Activated CD8-positive, alpha-beta T cell treated with anti-CD3 and anti-CD28 coated beads for 36 hours (primary cell): ENCODE measurements at regions not wholly inside any gene's neighbourhood (a gene's known extent, or its start where the extent isn't known, plus 50 kb on each side); places are given as distances from the start of the nearest gene placed in this dataset.
"Not testable (repeated sequence)": the region's sequence is repeated elsewhere in the genome, so short reads cannot be mapped to it uniquely, and the experiment has no call there.

Experiments used
- ATAC-seq: fragments of 200-7000 bp; cut with Tn5 transposase; one replicate; pipeline ENCODE4 v1.10.0; 2021; ENCODE audit warnings: mild to moderate bottlenecking, moderate library complexity
- CTCF ChIA-PET: fragments of 350-600 bp; sonication (Branson Sonifier 250); formaldehyde crosslinking; loops from one replicate; lab custom pipeline; 2021; ENCODE audit warnings: antibody characterized with exemption; lab: Charles Lee
- POLR2A ChIA-PET: fragments of 350-600 bp; sonication (Branson Sonifier 250); formaldehyde crosslinking; loops from one replicate; lab custom pipeline; 2021; ENCODE audit warnings: antibody characterized with exemption; lab: Charles Lee
- DNase-seq: peaks from one replicate; pipeline ENCODE4 v3.0.0-alpha.2; 2020
- H3K27ac Mint-ChIP-seq: one replicate; pipeline ENCODE4 v1.8.0; 2021; ENCODE audit warnings: mild to moderate bottlenecking, mixed read lengths
- H3K27me3 Mint-ChIP-seq: one replicate; pipeline ENCODE4 v1.8.0; 2021; ENCODE audit warnings: mixed read lengths
- H3K36me3 Mint-ChIP-seq: one replicate; pipeline ENCODE4 v1.8.0; 2021; ENCODE audit warnings: low read depth, mixed read lengths
- H3K4me1 Mint-ChIP-seq: one replicate; pipeline ENCODE4 v1.8.0; 2021; ENCODE audit warnings: low read depth, mixed read lengths
- H3K4me3 Mint-ChIP-seq: one replicate; pipeline ENCODE4 v1.8.0; 2021; ENCODE audit warnings: mild to moderate bottlenecking, moderate library complexity, mixed read lengths
- H3K9me3 Mint-ChIP-seq: one replicate; pipeline ENCODE4 v1.8.0; 2021; ENCODE audit warnings: mixed read lengths
- CTCF ChIP-seq: fragments of 200-600 bp; IDR thresholded peaks from one replicate; pipeline ENCODE4 v1.8.0; 2022; ENCODE audit warnings: antibody characterized with exemption, mild to moderate bottlenecking
- intact Hi-C: fragments of 100-400 bp; cut with micrococcal nuclease; formaldehyde crosslinking; loops from one replicate; pipeline ENCODE4 v1.10.0; 2022

DNA sequence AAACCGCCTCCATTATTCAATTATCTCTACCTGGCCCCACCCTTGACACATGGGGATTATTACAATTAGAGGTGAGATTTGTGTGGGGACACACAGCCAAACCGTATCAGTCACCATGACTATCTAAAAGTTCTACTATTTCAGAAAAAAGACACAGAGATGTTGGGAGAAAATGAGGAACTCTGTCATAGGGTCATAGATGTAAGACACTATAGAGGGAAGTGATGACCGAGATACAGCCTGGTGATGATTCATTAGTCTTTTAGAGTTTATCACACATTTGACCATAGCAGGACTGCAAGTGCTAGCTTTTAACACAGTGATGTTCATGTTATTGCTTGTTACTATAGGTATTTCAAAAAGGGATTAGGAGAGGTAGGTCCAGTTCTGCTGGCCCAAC, 357.0 kb upstream of the AADAT start:
- Mint-ChIP-seq H3K27ac (no peak overlapping the region), H3K9me3 (peaks cover 5% of the 10 kb centered on the region), H3K27me3 (no peaks in the 10 kb centered on the region), H3K4me3 (no peak overlapping the region), H3K36me3 (no peaks in the 10 kb centered on the region), H3K4me1 (no peaks in the 10 kb centered on the region)
- DNase-seq, result no peak
- POLR2A ChIA-PET, result no interaction called here
- ATAC-seq, result no peak
- CTCF ChIA-PET, result no interaction called here
- intact Hi-C loops, result no loop called here
- TF ChIP-seq CTCF, result no peak

GRCh38 chr4:170441146-170441545, 351.4 kb upstream of the AADAT start:
- CTCF ChIA-PET, H3K4me1 Mint-ChIP-seq, H3K9me3 Mint-ChIP-seq: not testable (repeated sequence)

DNA sequence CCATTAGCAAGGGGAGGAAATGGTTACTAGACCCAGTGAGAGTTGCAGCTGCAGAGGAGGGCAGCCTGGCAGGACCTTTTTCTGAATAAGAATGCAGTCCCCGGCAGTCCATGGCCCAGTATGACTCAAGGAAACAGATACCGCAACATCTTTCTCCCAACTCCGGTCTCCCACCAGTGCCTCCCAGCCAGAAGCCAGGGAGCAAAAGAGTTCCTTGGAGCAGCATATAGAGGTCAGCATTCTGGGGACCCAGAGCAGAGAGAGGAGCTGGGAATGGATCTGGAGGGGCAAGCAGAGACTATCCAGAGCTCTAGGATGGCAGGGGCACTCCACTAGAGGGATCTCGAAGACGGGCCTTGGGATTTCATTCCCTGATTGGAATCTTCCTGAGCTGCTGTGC, 339.2 kb upstream of the AADAT start:
- no peaks in the 10 kb centered on the region for H3K27me3 Mint-ChIP-seq
- POLR2A ChIA-PET, result no interaction called here
- TF ChIP-seq CTCF, result no peak
- no peak overlapping the region for H3K4me3 Mint-ChIP-seq
- H3K4me1 Mint-ChIP-seq, result no peaks in the 10 kb centered on the region
- no peak overlapping the region for H3K27ac Mint-ChIP-seq
- ATAC-seq (no peak), DNase-seq (no peak)
- H3K9me3 Mint-ChIP-seq, result no peaks in the 10 kb centered on the region
- intact Hi-C loops, result no loop called here
- no peaks in the 10 kb centered on the region for H3K36me3 Mint-ChIP-seq
- CTCF ChIA-PET, result no interaction called here

More at GRCh38 chr4:170441146-170441545, 351.4 kb upstream of the AADAT start:
- ATAC-seq, H3K27me3 Mint-ChIP-seq, H3K27ac Mint-ChIP-seq, H3K4me3 Mint-ChIP-seq, intact Hi-C loops, DNase-seq, POLR2A ChIA-PET, H3K36me3 Mint-ChIP-seq: not testable (repeated sequence)

GRCh38 chr4:170425521-170426143, 335.9 kb upstream of the AADAT start:
- no peaks in the 10 kb centered on the region for H3K9me3 Mint-ChIP-seq
- no peaks in the 10 kb centered on the region for H3K27me3 Mint-ChIP-seq
- DNase-seq (no peak), ATAC-seq (no peak)
- ChIA-PET CTCF (no interaction called here), POLR2A (no interaction called here)
- no peak overlapping the region for H3K27ac Mint-ChIP-seq
- no peaks in the 10 kb centered on the region for H3K4me1 Mint-ChIP-seq
- H3K36me3 Mint-ChIP-seq, result no peaks in the 10 kb centered on the region
- intact Hi-C loops, result no loop called here
- no peak for TF ChIP-seq CTCF
- H3K4me3 Mint-ChIP-seq, result no peak overlapping the region

GRCh38 chr4:170425040-170425439, 335.3 kb upstream of the AADAT start:
- Mint-ChIP-seq H3K27ac (no peak overlapping the region), H3K9me3 (no peaks in the 10 kb centered on the region), H3K4me1 (no peaks in the 10 kb centered on the region), H3K27me3 (no peaks in the 10 kb centered on the region), H3K36me3 (no peaks in the 10 kb centered on the region), H3K4me3 (no peak overlapping the region)
- DNase-seq (no peak), ATAC-seq (no peak)
- intact Hi-C loops, result no loop called here
- TF ChIP-seq CTCF, result no peak
- CTCF ChIA-PET, result no interaction called here
- POLR2A ChIA-PET, result no interaction called here

- CTCF ChIA-PET, result no interaction called here
- ATAC-seq, result no peak
- H3K27ac Mint-ChIP-seq, result no peak overlapping the region
- no peaks in the 10 kb centered on the region for H3K27me3 Mint-ChIP-seq
- TF ChIP-seq CTCF, result no peak
- no peak overlapping the region for H3K4me3 Mint-ChIP-seq
- no peaks in the 10 kb centered on the region for H3K4me1 Mint-ChIP-seq
- POLR2A ChIA-PET, result no interaction called here
- no peak for DNase-seq
- intact Hi-C loops, result no loop called here
- no peaks in the 10 kb centered on the region for H3K36me3 Mint-ChIP-seq
- no peaks in the 10 kb centered on the region for H3K9me3 Mint-ChIP-seq
Observed at GRCh38 chr4:170423137-170423536, 333.4 kb upstream of the AADAT start.
